ENCODE measurements at regions not wholly inside any gene's neighbourhood (a gene's known extent, or its start where the extent isn't known, plus 50 kb on each side); places are given as distances from the start of the nearest gene placed in this dataset.

GRCh38 chr6:113762641-113763040 lies 94.5 kb upstream of the MARCKS start:
- DNase-seq (ENCODE audit: low read depth in 2 of 2) = peak; percentile 40 to 46
- no peak for TF ChIP-seq CTCF (IDR thresholded peaks at IDR 0.05; ENCODE audit: low read depth, low read length)
- H3K4me3 ChIP-seq (replicated peaks in 1 of 2; ENCODE audit: low read depth in 2 of 2, low read length in 2 of 2) = no peak overlapping the region

GRCh38 chr6:113763311-113763766 lies 93.8 kb upstream of the MARCKS start:
- no peak for TF ChIP-seq CTCF (IDR thresholded peaks at IDR 0.05; ENCODE audit: low read depth, low read length)
- no peak overlapping the region for H3K4me3 ChIP-seq (replicated peaks in 1 of 2; ENCODE audit: low read depth in 2 of 2, low read length in 2 of 2)
- DNase-seq (ENCODE audit: low read depth in 2 of 2) = no peak

GRCh38 chr6:113763876-113764275 lies 93.3 kb upstream of the MARCKS start:
- no peak for TF ChIP-seq CTCF (IDR thresholded peaks at IDR 0.05; ENCODE audit: low read depth, low read length)
- peak; percentile 51 to 96 for DNase-seq (ENCODE audit: low read depth in 2 of 2)
- no peak overlapping the region for H3K4me3 ChIP-seq (replicated peaks in 1 of 2; ENCODE audit: low read depth in 2 of 2, low read length in 2 of 2)

GRCh38 chr6:113765909-113766308 lies 91.2 kb upstream of the MARCKS start:
- DNase-seq (ENCODE audit: low read depth in 2 of 2) = no peak
- TF ChIP-seq CTCF (IDR thresholded peaks at IDR 0.05; ENCODE audit: low read depth, low read length) = no peak
- no peak overlapping the region for H3K4me3 ChIP-seq (replicated peaks in 1 of 2; ENCODE audit: low read depth in 2 of 2, low read length in 2 of 2)

GRCh38 chr6:113767985-113768384 lies 89.2 kb upstream of the MARCKS start:
- TF ChIP-seq CTCF (IDR thresholded peaks at IDR 0.05; ENCODE audit: low read depth, low read length) = no peak
- DNase-seq (ENCODE audit: low read depth in 2 of 2) = no peak
- H3K4me3 ChIP-seq (replicated peaks in 1 of 2; ENCODE audit: low read depth in 2 of 2, low read length in 2 of 2) = no peak overlapping the region

GRCh38 chr6:113772961-113773360 lies 84.2 kb upstream of the MARCKS start:
- no peak overlapping the region for H3K4me3 ChIP-seq (replicated peaks in 1 of 2; ENCODE audit: low read depth in 2 of 2, low read length in 2 of 2)
- DNase-seq (ENCODE audit: low read depth in 2 of 2) = no peak
- TF ChIP-seq CTCF (IDR thresholded peaks at IDR 0.05; ENCODE audit: low read depth, low read length) = no peak

GRCh38 chr6:113774127-113774825 lies 82.9 kb upstream of the MARCKS start:
- no peak for TF ChIP-seq CTCF (IDR thresholded peaks at IDR 0.05; ENCODE audit: low read depth, low read length)
- H3K4me3 ChIP-seq (replicated peaks in 1 of 2; ENCODE audit: low read depth in 2 of 2, low read length in 2 of 2) = no peak overlapping the region
- DNase-seq (ENCODE audit: low read depth in 2 of 2) = peak; percentile 60 to 79

Measured in cardiac fibroblast (primary cell).